GM12878 (cell line): ENCODE measurements at regions not wholly inside any gene's neighbourhood (a gene's known extent, or its start where the extent isn't known, plus 50 kb on each side); places are given as distances from the start of the nearest gene placed in this dataset.

Source experiments
- ATAC-seq: fragments of 200-7000 bp; cut with Tn5 transposase; 3 replicates; pipeline ENCODE4 v1.9.1; 2020; ENCODE audit warnings: mild to moderate bottlenecking, moderate library complexity
- BruUV-seq: library from RNA; stranded (reverse); fragments of 400-500 nt; replicated peaks from 2 replicates; lab custom pipeline; 2021; lab: Mats Ljungman, UMichigan
- CTCF ChIA-PET: fragments of 300-600 bp; sonication (Branson Sonifier 250); formaldehyde crosslinking; extraction: SDS; loops from one replicate; lab custom pipeline; 2021; ENCODE audit warnings: inconsistent platforms; lab: Yijun Ruan, JAX
- POLR2A ChIA-PET: fragments of 350-600 bp; formaldehyde crosslinking; extraction: SDS; loops from one replicate; lab custom pipeline; 2021; ENCODE audit warnings: inconsistent platforms; lab: Charles Lee
- RAD21 ChIA-PET: fragments of 300-600 bp; sonication (Branson Sonifier 250); formaldehyde crosslinking; loops from one replicate; lab custom pipeline; 2023; ENCODE audit warnings: antibody characterized with exemption; ENCODE audit not compliant: unreplicated experiment; lab: Charles Lee
- SMC1A ChIA-PET: fragments of 300-600 bp; sonication (Branson Sonifier 250); formaldehyde crosslinking; loops from one replicate; lab custom pipeline; 2023; ENCODE audit not compliant: unreplicated experiment, uncharacterized antibody; lab: Charles Lee
- DNase-seq: peaks from one replicate; pipeline ENCODE4 v3.0.0-alpha.2; 2011; ENCODE audit warnings: low read depth, low spot score
- FAIRE-seq: peaks from 3 replicates; lab custom pipeline; 2011; peaks lifted over from hg19 to GRCh38; lab: Jason Lieb, UNC
- H2AFZ ChIP-seq: 2 replicates; pipeline ENCODE4 v1.6.0; 2011; ENCODE audit warnings: low read depth, low read length, control low read depth; ENCODE audit not compliant: control insufficient read depth
- H3K27ac ChIP-seq: 2 replicates; pipeline ENCODE4 v1.5.1; 2011; ENCODE audit warnings: control low read depth; ENCODE audit not compliant: control insufficient read depth, insufficient read depth
- H3K27me3 ChIP-seq, 2 experiments: replicated peaks in 1 of 2; 2 replicates each; pipeline versions ENCODE4 v1.6.0 to v1.6.1; 2011; ENCODE audit warnings: low read length in 1 of 2; ENCODE audit not compliant: control insufficient read depth in 2 of 2, insufficient read depth in 2 of 2
- H3K36me3 ChIP-seq, 2 experiments: 2 replicates each; pipeline ENCODE4 v1.5.1; 2011; ENCODE audit warnings: low read length in 1 of 2; ENCODE audit not compliant: control insufficient read depth in 2 of 2, insufficient read depth in 2 of 2
- H3K4me1 ChIP-seq: 2 replicates; pipeline ENCODE4 v1.6.1; 2011; ENCODE audit warnings: mild to moderate bottlenecking, low read length, moderate library complexity, mixed read lengths; ENCODE audit not compliant: control insufficient read depth, insufficient read depth
- H3K4me2 ChIP-seq: 2 replicates; pipeline ENCODE4 v1.6.0; 2011; ENCODE audit warnings: control low read depth; ENCODE audit not compliant: control insufficient read depth, insufficient read depth
- H3K4me3 ChIP-seq: fragments of 200-600 bp; sonication (generic); 2 replicates; pipeline ENCODE4 v1.5.1; 2016
- H3K79me2 ChIP-seq: 2 replicates; pipeline ENCODE4 v1.6.0; 2011; ENCODE audit warnings: low read length; ENCODE audit not compliant: control insufficient read depth, insufficient read depth
- H3K9ac ChIP-seq: 2 replicates; pipeline ENCODE4 v1.8.0; 2011; ENCODE audit warnings: low read length, control low read depth, mixed read lengths; ENCODE audit not compliant: control insufficient read depth, insufficient read depth
- H3K9me3 ChIP-seq: replicated peaks from 3 replicates; pipeline ENCODE4 v1.5.1; 2011; ENCODE audit warnings: mild to moderate bottlenecking, low read length; ENCODE audit not compliant: control insufficient read depth, insufficient read depth
- H4K20me1 ChIP-seq: 2 replicates; pipeline ENCODE4 v1.6.0; 2011; ENCODE audit not compliant: control insufficient read depth, insufficient read depth
- CBFB ChIP-seq: IDR thresholded peaks from 2 replicates; pipeline ENCODE4 v1.6.1; 2016; ENCODE audit warnings: antibody characterized with exemption, low read depth
- EED ChIP-seq: sonication (generic); IDR thresholded peaks from 2 replicates; pipeline ENCODE4 v1.6.1; 2016; ENCODE audit warnings: antibody characterized with exemption, low read depth
- ETV6 ChIP-seq, 2 experiments: fragments of 450-650 bp in 1 of 2; IDR thresholded peaks in 1 of 2; conservative IDR thresholded peaks in 1 of 2; 2 replicates each; pipeline ENCODE4 v1.6.1; 2014; ENCODE audit warnings: antibody characterized with exemption in 1 of 2, borderline replicate concordance in 1 of 2, low read depth in 1 of 2, mild to moderate bottlenecking in 1 of 2, moderate library complexity in 1 of 2
- HDAC6 ChIP-seq: fragments of 200-600 bp; sonication (generic); IDR thresholded peaks from one replicate; pipeline ENCODE4 v1.8.0; 2017; ENCODE audit warnings: antibody characterized with exemption; ENCODE audit not compliant: unreplicated experiment
- MXI1 ChIP-seq: fragments of 150-350 bp; IDR thresholded peaks from 2 replicates; pipeline ENCODE4 v1.6.1; 2011; ENCODE audit warnings: low read depth, mild to moderate bottlenecking, inconsistent platforms, low read length, improper control_type of control experiment
- RAD21 ChIP-seq: IDR thresholded peaks from 2 replicates; pipeline ENCODE4 v1.6.1; 2011; ENCODE audit warnings: mild to moderate bottlenecking, low read depth, low read length, moderate library complexity; ENCODE audit not compliant: insufficient read depth
- SREBF1 ChIP-seq: IDR thresholded peaks from 2 replicates; pipeline ENCODE4 v1.6.1; 2012; ENCODE audit warnings: mild to moderate bottlenecking, low read length
- STAT1 ChIP-seq: fragments of 450-650 bp; conservative IDR thresholded peaks from 2 replicates; pipeline ENCODE4 v1.6.1; 2014; ENCODE audit warnings: antibody characterized with exemption, mild to moderate bottlenecking
- WGBS: methylation state at CpG from one replicate; pipeline ENCODE4 v1.1.6; 2016; ENCODE audit warnings: low lambda C conversion rate; ENCODE audit not compliant: insufficient replicate concordance, insufficient coverage; ENCODE audit errors: missing lambda C conversion rate; 5-methylcytosine and 5-hydroxymethylcytosine counted together
- in situ Hi-C: fragments of 300-500 bp; cut with MboI; formaldehyde crosslinking; loops from 9 replicates; pipeline ENCODE4 v1.14.3; 2018; ENCODE audit warnings: mixed read lengths
- intact Hi-C: fragments of 100-400 bp; cut with micrococcal nuclease; formaldehyde crosslinking; loops from one replicate; pipeline ENCODE4 v1.14.2; 2022; ENCODE audit not compliant: unreplicated experiment
- TF ChIP-seq, protein P1 (sequence below): fragments of 450-650 bp; IDR thresholded peaks from 2 replicates; pipeline ENCODE4 v1.6.1; 2016; ENCODE audit warnings: mild to moderate bottlenecking, moderate library complexity, borderline replicate concordance
- TF ChIP-seq, protein P2 (sequence below): fragments of 150-350 bp; IDR thresholded peaks from 2 replicates; pipeline ENCODE4 v1.6.1; 2016; ENCODE audit warnings: low read depth, low read length
- TF ChIP-seq, protein P3 (sequence below): IDR thresholded peaks from 2 replicates; pipeline ENCODE4 v1.6.1; 2012; ENCODE audit warnings: low read depth, low read length, improper control_type of control experiment
- TF ChIP-seq, protein P4 (sequence below): fragments of 450-650 bp; IDR thresholded peaks from 2 replicates; pipeline ENCODE4 v1.6.1; 2017; ENCODE audit warnings: low read depth, mild to moderate bottlenecking, moderate library complexity
- TF ChIP-seq, protein P5 (sequence below): IDR thresholded peaks from 2 replicates; pipeline ENCODE4 v1.6.1; 2012; ENCODE audit warnings: low read depth, low read length, improper control_type of control experiment

DNA sequence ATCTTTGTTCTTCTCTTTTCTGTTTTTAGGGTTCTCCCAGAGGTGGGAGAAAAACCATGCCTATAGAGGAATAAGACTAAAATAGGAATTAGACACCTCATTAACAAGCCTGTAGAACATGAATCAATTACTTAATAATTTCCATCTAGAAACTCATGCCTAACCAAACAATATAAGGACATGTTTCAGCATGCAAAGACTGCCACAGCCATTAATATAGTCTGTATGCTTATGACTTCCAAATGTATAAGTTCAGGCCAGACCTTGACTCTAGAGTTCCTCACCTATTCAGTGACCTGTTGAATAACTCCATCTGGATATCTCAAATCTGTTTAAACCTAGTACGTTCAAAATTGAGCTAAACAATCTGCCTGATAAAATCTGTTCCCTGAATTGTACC lies 304.6 kb downstream of the BMP4 start:
- no TSS peak for BruUV-seq
- Histone ChIP-seq H4K20me1 (no peaks in the 10 kb centered on the region), H3K36me3 (no peaks in the 10 kb centered on the region), H3K9me3 (no peaks in the 10 kb centered on the region), H3K27me3 (no peaks in the 10 kb centered on the region; a peak in 1 of 4 replicates), H3K27ac (no peak overlapping the region), H3K4me1 (no peaks in the 10 kb centered on the region), H3K4me3 (no peak overlapping the region), H3K79me2 (no peaks in the 10 kb centered on the region), H2AFZ (no peak overlapping the region), H3K9ac (no peak overlapping the region), H3K4me2 (no peak overlapping the region)
- 35% methylated on average over 1 of the region's 1 CpG for WGBS
- RAD21 ChIA-PET, result no interaction called here
- POLR2A ChIA-PET, result no interaction called here
- FAIRE-seq, result no peak
- intact Hi-C loops (no loop called here), in situ Hi-C loops (no loop called here)
- no peak for ATAC-seq
- no peak for DNase-seq
- CTCF ChIA-PET, result no interaction called here
- SMC1A ChIA-PET, result no interaction called here
- no peak for TF ChIP-seq ETV6 (conservative IDR thresholded peaks at IDR 0.05 in 1 of 2, IDR thresholded peaks at IDR 0.05 in 1 of 2; ENCODE audit: borderline replicate concordance in 1 of 2, low read depth in 1 of 2)
- no peak for TF ChIP-seq HDAC6
- TF ChIP-seq, protein P1, sequence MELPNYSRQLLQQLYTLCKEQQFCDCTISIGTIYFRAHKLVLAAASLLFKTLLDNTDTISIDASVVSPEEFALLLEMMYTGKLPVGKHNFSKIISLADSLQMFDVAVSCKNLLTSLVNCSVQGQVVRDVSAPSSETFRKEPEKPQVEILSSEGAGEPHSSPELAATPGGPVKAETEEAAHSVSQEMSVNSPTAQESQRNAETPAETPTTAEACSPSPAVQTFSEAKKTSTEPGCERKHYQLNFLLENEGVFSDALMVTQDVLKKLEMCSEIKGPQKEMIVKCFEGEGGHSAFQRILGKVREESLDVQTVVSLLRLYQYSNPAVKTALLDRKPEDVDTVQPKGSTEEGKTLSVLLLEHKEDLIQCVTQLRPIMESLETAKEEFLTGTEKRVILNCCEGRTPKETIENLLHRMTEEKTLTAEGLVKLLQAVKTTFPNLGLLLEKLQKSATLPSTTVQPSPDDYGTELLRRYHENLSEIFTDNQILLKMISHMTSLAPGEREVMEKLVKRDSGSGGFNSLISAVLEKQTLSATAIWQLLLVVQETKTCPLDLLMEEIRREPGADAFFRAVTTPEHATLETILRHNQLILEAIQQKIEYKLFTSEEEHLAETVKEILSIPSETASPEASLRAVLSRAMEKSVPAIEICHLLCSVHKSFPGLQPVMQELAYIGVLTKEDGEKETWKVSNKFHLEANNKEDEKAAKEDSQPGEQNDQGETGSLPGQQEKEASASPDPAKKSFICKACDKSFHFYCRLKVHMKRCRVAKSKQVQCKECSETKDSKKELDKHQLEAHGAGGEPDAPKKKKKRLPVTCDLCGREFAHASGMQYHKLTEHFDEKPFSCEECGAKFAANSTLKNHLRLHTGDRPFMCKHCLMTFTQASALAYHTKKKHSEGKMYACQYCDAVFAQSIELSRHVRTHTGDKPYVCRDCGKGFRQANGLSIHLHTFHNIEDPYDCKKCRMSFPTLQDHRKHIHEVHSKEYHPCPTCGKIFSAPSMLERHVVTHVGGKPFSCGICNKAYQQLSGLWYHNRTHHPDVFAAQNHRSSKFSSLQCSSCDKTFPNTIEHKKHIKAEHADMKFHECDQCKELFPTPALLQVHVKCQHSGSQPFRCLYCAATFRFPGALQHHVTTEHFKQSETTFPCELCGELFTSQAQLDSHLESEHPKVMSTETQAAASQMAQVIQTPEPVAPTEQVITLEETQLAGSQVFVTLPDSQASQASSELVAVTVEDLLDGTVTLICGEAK, result no peak
- TF ChIP-seq, protein P2, sequence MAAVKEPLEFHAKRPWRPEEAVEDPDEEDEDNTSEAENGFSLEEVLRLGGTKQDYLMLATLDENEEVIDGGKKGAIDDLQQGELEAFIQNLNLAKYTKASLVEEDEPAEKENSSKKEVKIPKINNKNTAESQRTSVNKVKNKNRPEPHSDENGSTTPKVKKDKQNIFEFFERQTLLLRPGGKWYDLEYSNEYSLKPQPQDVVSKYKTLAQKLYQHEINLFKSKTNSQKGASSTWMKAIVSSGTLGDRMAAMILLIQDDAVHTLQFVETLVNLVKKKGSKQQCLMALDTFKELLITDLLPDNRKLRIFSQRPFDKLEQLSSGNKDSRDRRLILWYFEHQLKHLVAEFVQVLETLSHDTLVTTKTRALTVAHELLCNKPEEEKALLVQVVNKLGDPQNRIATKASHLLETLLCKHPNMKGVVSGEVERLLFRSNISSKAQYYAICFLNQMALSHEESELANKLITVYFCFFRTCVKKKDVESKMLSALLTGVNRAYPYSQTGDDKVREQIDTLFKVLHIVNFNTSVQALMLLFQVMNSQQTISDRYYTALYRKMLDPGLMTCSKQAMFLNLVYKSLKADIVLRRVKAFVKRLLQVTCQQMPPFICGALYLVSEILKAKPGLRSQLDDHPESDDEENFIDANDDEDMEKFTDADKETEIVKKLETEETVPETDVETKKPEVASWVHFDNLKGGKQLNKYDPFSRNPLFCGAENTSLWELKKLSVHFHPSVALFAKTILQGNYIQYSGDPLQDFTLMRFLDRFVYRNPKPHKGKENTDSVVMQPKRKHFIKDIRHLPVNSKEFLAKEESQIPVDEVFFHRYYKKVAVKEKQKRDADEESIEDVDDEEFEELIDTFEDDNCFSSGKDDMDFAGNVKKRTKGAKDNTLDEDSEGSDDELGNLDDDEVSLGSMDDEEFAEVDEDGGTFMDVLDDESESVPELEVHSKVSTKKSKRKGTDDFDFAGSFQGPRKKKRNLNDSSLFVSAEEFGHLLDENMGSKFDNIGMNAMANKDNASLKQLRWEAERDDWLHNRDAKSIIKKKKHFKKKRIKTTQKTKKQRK, result no peak
- no peak for TF ChIP-seq EED
- TF ChIP-seq SREBF1, result no peak
- TF ChIP-seq, protein P3, sequence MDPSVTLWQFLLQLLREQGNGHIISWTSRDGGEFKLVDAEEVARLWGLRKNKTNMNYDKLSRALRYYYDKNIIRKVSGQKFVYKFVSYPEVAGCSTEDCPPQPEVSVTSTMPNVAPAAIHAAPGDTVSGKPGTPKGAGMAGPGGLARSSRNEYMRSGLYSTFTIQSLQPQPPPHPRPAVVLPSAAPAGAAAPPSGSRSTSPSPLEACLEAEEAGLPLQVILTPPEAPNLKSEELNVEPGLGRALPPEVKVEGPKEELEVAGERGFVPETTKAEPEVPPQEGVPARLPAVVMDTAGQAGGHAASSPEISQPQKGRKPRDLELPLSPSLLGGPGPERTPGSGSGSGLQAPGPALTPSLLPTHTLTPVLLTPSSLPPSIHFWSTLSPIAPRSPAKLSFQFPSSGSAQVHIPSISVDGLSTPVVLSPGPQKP, result no peak
- TF ChIP-seq MXI1, result no peak
- TF ChIP-seq CBFB, result no peak
- no peak for TF ChIP-seq RAD21
- no peak for TF ChIP-seq STAT1
- TF ChIP-seq, protein P4, sequence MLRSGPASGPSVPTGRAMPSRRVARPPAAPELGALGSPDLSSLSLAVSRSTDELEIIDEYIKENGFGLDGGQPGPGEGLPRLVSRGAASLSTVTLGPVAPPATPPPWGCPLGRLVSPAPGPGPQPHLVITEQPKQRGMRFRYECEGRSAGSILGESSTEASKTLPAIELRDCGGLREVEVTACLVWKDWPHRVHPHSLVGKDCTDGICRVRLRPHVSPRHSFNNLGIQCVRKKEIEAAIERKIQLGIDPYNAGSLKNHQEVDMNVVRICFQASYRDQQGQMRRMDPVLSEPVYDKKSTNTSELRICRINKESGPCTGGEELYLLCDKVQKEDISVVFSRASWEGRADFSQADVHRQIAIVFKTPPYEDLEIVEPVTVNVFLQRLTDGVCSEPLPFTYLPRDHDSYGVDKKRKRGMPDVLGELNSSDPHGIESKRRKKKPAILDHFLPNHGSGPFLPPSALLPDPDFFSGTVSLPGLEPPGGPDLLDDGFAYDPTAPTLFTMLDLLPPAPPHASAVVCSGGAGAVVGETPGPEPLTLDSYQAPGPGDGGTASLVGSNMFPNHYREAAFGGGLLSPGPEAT, result no peak
- TF ChIP-seq, protein P5, sequence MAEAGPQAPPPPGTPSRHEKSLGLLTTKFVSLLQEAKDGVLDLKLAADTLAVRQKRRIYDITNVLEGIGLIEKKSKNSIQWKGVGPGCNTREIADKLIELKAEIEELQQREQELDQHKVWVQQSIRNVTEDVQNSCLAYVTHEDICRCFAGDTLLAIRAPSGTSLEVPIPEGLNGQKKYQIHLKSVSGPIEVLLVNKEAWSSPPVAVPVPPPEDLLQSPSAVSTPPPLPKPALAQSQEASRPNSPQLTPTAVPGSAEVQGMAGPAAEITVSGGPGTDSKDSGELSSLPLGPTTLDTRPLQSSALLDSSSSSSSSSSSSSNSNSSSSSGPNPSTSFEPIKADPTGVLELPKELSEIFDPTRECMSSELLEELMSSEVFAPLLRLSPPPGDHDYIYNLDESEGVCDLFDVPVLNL, result no peak
